PC-3 (cell line): ENCODE measurements at regions not wholly inside any gene's neighbourhood (a gene's known extent, or its start where the extent isn't known, plus 50 kb on each side); places are given as distances from the start of the nearest gene placed in this dataset.

Experiments
- ATAC-seq: fragments of 200-7000 bp; cut with Tn5 transposase; 2 replicates; pipeline ENCODE4 v1.9.1; 2020; ENCODE audit warnings: mild to moderate bottlenecking, moderate library complexity
- BruUV-seq: library from RNA; stranded (reverse); fragments of 400-500 nt; replicated peaks from 2 replicates; lab custom pipeline; 2021; lab: Mats Ljungman, UMichigan
- CTCF ChIA-PET: fragments of 300-600 bp; sonication (Branson Sonifier 250); formaldehyde crosslinking; loops from one replicate; lab custom pipeline; 2022; ENCODE audit warnings: antibody characterized with exemption; lab: Charles Lee
- POLR2A ChIA-PET: fragments of 300-600 bp; sonication (Branson Sonifier 250); formaldehyde crosslinking; loops from one replicate; lab custom pipeline; 2022; ENCODE audit warnings: antibody characterized with exemption; ENCODE audit not compliant: unreplicated experiment; lab: Charles Lee
- DNase-seq: peaks from one replicate; pipeline ENCODE4 v3.0.0-alpha.2; 2015
- H2AFZ ChIP-seq: fragments of 300-600 bp; sonication (generic); 2 replicates; pipeline ENCODE4 v1.6.0; 2016; ENCODE audit warnings: antibody characterized with exemption, low read length
- H3F3A ChIP-seq: fragments of 300-600 bp; sonication (generic); one replicate; pipeline ENCODE4 v1.6.0; 2017; ENCODE audit warnings: antibody characterized with exemption, low read length, control low read depth, mild to moderate bottlenecking; ENCODE audit not compliant: unreplicated experiment
- H3K27ac ChIP-seq: fragments of 300-600 bp; sonication (generic); 2 replicates; pipeline ENCODE4 v1.5.1; 2016; ENCODE audit warnings: mild to moderate bottlenecking, low read length
- H3K27me3 ChIP-seq: fragments of 300-600 bp; sonication (generic); 2 replicates; pipeline ENCODE4 v1.6.1; 2016; ENCODE audit warnings: low read length, mixed read lengths
- H3K36me3 ChIP-seq: fragments of 300-600 bp; sonication (generic); 2 replicates; pipeline ENCODE4 v1.6.1; 2016; ENCODE audit warnings: low read depth, mixed run types, low read length, mixed read lengths
- H3K4me1 ChIP-seq: fragments of 300-600 bp; sonication (generic); 2 replicates; pipeline ENCODE4 v1.5.1; 2016; ENCODE audit warnings: low read length; ENCODE audit not compliant: insufficient read depth
- H3K4me2 ChIP-seq: fragments of 300-600 bp; sonication (generic); 2 replicates; pipeline ENCODE4 v1.6.0; 2016; ENCODE audit warnings: low read length
- H3K4me3 ChIP-seq: fragments of 300-600 bp; sonication (generic); 2 replicates; pipeline ENCODE4 v1.5.1; 2016; ENCODE audit warnings: mild to moderate bottlenecking, low read length, mixed read lengths
- H3K79me2 ChIP-seq: fragments of 300-600 bp; sonication (generic); 2 replicates; pipeline ENCODE4 v1.6.1; 2017; ENCODE audit warnings: low read length, mixed read lengths
- H3K9ac ChIP-seq: fragments of 300-600 bp; sonication (generic); 2 replicates; pipeline ENCODE4 v1.6.0; 2016; ENCODE audit warnings: mild to moderate bottlenecking, low read length
- H3K9me2 ChIP-seq: fragments of 300-600 bp; sonication (generic); replicated peaks from 2 replicates; pipeline ENCODE4 v1.6.1; 2016; ENCODE audit warnings: mixed run types, low read length, mixed read lengths
- H3K9me3 ChIP-seq: fragments of 300-600 bp; sonication (generic); 2 replicates; pipeline ENCODE4 v1.6.1; 2016; ENCODE audit warnings: low read length, mixed read lengths
- H4K20me1 ChIP-seq: fragments of 300-600 bp; sonication (generic); 2 replicates; pipeline ENCODE4 v1.6.1; 2016; ENCODE audit warnings: low read length, mixed read lengths
- EZH2 ChIP-seq: fragments of 300-600 bp; sonication (generic); IDR thresholded peaks from one replicate; pipeline ENCODE4 v1.6.1; 2017; ENCODE audit warnings: antibody characterized with exemption, mild to moderate bottlenecking, low read length; ENCODE audit not compliant: unreplicated experiment
- EZH2phosphoT487 ChIP-seq: fragments of 300-600 bp; sonication (generic); IDR thresholded peaks from 2 replicates; pipeline ENCODE4 v1.6.1; 2018; ENCODE audit warnings: mild to moderate bottlenecking, antibody characterized with exemption, low read length, borderline replicate concordance
- intact Hi-C: fragments of 100-400 bp; cut with micrococcal nuclease; formaldehyde crosslinking; loops from 2 replicates; pipeline ENCODE4 v1.9.0; 2023
- TF ChIP-seq, protein P1 (sequence below): fragments of 300-600 bp; sonication (generic); conservative IDR thresholded peaks from 2 replicates; pipeline ENCODE4 v1.5.1; 2017; ENCODE audit warnings: antibody characterized with exemption, low read depth, mild to moderate bottlenecking, low read length

DNA sequence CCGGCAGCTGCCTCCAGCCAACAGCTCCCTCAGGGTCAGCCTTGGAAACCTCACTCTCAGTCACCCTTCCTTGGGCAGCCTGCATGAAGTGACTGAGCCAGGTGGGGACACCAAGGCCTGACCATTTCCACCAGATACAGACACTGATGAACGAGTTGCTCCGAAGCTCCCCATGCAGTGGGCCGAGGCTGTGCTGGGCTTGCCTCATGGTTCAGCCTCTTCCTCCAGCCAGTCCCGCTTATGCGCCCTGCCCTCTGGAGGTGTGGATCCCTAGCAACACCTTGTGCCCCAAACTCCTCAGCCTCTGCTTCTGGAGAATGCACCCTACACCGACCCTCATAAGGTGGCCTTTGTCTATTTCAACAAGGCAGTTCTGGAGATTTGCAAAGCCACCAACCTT is 236.0 kb downstream of the RRAGC start:
- Histone ChIP-seq H4K20me1 (no peaks in the 10 kb centered on the region), H2AFZ (no peak overlapping the region), H3K4me2 (no peak overlapping the region), H3K9me3 (no peaks in the 10 kb centered on the region), H3K27ac (no peak overlapping the region), H3K27me3 (peaks cover 32% of the 10 kb centered on the region), H3K79me2 (no peaks in the 10 kb centered on the region), H3K4me1 (no peaks in the 10 kb centered on the region), H3F3A (no peaks in the 10 kb centered on the region), H3K9me2 (no peaks in the 10 kb centered on the region), H3K36me3 (no peaks in the 10 kb centered on the region), H3K9ac (no peak overlapping the region), H3K4me3 (no peak overlapping the region)
- POLR2A ChIA-PET: no interaction called here
- intact Hi-C loops: no loop called here
- TF ChIP-seq EZH2phosphoT487 (no peak), EZH2 (no peak)
- TF ChIP-seq, protein P1, sequence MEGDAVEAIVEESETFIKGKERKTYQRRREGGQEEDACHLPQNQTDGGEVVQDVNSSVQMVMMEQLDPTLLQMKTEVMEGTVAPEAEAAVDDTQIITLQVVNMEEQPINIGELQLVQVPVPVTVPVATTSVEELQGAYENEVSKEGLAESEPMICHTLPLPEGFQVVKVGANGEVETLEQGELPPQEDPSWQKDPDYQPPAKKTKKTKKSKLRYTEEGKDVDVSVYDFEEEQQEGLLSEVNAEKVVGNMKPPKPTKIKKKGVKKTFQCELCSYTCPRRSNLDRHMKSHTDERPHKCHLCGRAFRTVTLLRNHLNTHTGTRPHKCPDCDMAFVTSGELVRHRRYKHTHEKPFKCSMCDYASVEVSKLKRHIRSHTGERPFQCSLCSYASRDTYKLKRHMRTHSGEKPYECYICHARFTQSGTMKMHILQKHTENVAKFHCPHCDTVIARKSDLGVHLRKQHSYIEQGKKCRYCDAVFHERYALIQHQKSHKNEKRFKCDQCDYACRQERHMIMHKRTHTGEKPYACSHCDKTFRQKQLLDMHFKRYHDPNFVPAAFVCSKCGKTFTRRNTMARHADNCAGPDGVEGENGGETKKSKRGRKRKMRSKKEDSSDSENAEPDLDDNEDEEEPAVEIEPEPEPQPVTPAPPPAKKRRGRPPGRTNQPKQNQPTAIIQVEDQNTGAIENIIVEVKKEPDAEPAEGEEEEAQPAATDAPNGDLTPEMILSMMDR: no peak
- CTCF ChIA-PET: no interaction called here
- no TSS peak for BruUV-seq
- DNase-seq (no peak), ATAC-seq (no peak)

DNA sequence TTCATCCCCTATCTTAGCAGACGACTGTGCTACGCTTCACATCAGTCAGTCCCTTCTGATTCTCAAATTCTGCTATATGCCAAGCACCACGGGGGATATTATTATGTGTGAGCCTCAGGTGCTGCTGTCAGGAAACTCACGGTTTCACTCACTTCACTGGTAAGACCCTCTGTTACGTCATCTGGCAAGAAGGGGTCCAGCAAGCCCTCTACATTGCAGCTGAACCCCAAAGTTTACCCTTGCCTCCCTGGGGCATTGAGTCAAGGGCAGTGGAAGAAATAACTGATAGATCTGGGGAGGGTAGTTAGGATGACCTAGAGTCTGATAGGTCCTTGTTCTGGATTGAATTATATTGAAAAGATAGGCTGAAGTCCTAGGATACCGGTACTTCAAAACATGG is 237.4 kb downstream of the RRAGC start:
- no peaks in the 10 kb centered on the region for H3K79me2 ChIP-seq
- no peak overlapping the region for H3K4me3 ChIP-seq
- H3K9me3 ChIP-seq: no peaks in the 10 kb centered on the region
- intact Hi-C loops: no loop called here
- ATAC-seq: no peak
- H2AFZ ChIP-seq: no peak overlapping the region
- CTCF ChIA-PET: no interaction called here
- H3K4me2 ChIP-seq: no peak overlapping the region
- H4K20me1 ChIP-seq: no peaks in the 10 kb centered on the region
- H3K9ac ChIP-seq: no peak overlapping the region
- no TSS peak for BruUV-seq
- H3K27ac ChIP-seq: no peak overlapping the region
- no peaks in the 10 kb centered on the region for H3F3A ChIP-seq
- no peaks in the 10 kb centered on the region for H3K4me1 ChIP-seq
- DNase-seq: no peak
- H3K9me2 ChIP-seq: no peaks in the 10 kb centered on the region
- H3K36me3 ChIP-seq: no peaks in the 10 kb centered on the region
- TF ChIP-seq, protein P1: no peak
- no peak for TF ChIP-seq EZH2
- TF ChIP-seq EZH2phosphoT487: no peak
- POLR2A ChIA-PET: no interaction called here
- peaks cover 32% of the 10 kb centered on the region for H3K27me3 ChIP-seq

DNA sequence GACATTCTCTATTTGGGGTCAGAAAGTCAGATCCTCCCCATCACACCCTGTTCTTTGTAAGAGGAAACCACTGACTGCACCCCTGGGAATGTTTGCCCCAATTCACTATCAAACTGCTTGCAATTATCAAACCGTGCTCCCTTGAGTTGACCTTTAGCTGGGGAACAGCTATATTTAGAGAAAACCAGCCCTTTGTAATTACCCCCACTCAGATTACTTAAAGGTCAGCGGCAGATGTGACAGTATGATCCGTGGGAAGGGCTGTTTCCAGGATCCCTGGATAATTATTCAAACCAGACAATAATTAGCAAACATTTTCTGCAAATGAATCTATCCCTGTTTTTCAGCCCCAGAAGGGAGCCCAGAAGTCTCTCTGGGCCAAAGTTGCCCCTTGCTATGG is 242.7 kb downstream of the RRAGC start:
- no TSS peak for BruUV-seq
- Histone ChIP-seq H3K9me2 (no peaks in the 10 kb centered on the region), H3K4me1 (no peaks in the 10 kb centered on the region), H3K79me2 (no peaks in the 10 kb centered on the region), H3K9ac (no peak overlapping the region), H3K4me2 (no peak overlapping the region), H3K27ac (no peak overlapping the region), H2AFZ (no peak overlapping the region), H4K20me1 (no peaks in the 10 kb centered on the region), H3K9me3 (0 out of 2 replicates have a peak, but pooled peaks cover 5% of the 10 kb centered on the region), H3K36me3 (no peaks in the 10 kb centered on the region), H3F3A (no peaks in the 10 kb centered on the region), H3K27me3 (peaks cover 40% of the 10 kb centered on the region), H3K4me3 (no peak overlapping the region)
- DNase-seq (no peak), ATAC-seq (no peak)
- CTCF ChIA-PET: no interaction called here
- intact Hi-C loops: no loop called here
- TF ChIP-seq, protein P1: no peak
- TF ChIP-seq EZH2phosphoT487 (no peak), EZH2 (no peak)
- POLR2A ChIA-PET: no interaction called here
